ENCODE measurements at regions not wholly inside any gene's neighbourhood (a gene's known extent, or its start where the extent isn't known, plus 50 kb on each side); places are given as distances from the start of the nearest gene placed in this dataset.

DNA sequence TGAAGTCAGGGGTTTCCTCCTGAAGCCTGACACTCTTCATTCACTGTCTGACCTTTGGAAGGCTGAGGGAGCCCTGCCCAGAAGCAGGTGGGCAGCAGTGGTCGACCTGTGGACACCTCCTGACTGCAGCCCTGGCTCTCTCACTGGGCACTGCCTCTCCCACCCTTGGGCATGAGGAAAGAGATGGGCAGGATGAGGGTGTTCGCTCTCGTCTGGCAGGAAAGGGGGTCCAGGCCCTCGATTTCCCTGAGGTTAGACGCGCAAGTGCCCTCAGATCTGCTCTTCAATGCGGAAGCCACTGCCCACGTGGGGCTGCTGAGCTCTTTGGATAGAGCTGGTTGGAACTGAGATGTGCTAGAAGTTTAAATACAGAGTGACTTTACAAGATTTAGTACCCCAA lies 171.9 kb downstream of the AHSP start:
- Histone ChIP-seq H3K27ac (ENCODE audit: low read depth in 2 of 2, low read length in 2 of 2) (no peak overlapping the region), H3K36me3 (ENCODE audit: control insufficient read depth in 2 of 3, insufficient read depth in 3 of 3, low read length in 3 of 3) (peaks cover 0 to 18% (median 15%) of the 10 kb centered on the region in 3 donors), H3K9me3 (ENCODE audit: control insufficient read depth in 2 of 3, insufficient read depth in 1 of 3, low read length in 3 of 3) (no peaks in the 10 kb centered on the region), H3K4me1 (ENCODE audit: control insufficient read depth in 2 of 3, insufficient read depth in 2 of 3, low read depth in 1 of 3, low read length in 3 of 3) (peaks cover 0 to 12% (median 0%) of the 10 kb centered on the region in 3 donors), H3K9ac (ENCODE audit: low read length in 3 of 3) (no peak overlapping the region), H3K27me3 (ENCODE audit: control insufficient read depth, insufficient read depth, low read length) (no peaks in the 10 kb centered on the region), H3K4me3 (ENCODE audit: low read length in 3 of 3) (peak overlapping the region in 1 of 3 donors; percentile 89)
- FAIRE-seq (no peak), DNase-seq (no peak)
- TF ChIP-seq, protein P1, sequence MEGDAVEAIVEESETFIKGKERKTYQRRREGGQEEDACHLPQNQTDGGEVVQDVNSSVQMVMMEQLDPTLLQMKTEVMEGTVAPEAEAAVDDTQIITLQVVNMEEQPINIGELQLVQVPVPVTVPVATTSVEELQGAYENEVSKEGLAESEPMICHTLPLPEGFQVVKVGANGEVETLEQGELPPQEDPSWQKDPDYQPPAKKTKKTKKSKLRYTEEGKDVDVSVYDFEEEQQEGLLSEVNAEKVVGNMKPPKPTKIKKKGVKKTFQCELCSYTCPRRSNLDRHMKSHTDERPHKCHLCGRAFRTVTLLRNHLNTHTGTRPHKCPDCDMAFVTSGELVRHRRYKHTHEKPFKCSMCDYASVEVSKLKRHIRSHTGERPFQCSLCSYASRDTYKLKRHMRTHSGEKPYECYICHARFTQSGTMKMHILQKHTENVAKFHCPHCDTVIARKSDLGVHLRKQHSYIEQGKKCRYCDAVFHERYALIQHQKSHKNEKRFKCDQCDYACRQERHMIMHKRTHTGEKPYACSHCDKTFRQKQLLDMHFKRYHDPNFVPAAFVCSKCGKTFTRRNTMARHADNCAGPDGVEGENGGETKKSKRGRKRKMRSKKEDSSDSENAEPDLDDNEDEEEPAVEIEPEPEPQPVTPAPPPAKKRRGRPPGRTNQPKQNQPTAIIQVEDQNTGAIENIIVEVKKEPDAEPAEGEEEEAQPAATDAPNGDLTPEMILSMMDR (IDR thresholded peaks at IDR 0.05; ENCODE audit: borderline replicate concordance, extremely low read depth, insufficient read depth): no peak
- intact Hi-C loops (cut with DNase I): no loop called here

DNA sequence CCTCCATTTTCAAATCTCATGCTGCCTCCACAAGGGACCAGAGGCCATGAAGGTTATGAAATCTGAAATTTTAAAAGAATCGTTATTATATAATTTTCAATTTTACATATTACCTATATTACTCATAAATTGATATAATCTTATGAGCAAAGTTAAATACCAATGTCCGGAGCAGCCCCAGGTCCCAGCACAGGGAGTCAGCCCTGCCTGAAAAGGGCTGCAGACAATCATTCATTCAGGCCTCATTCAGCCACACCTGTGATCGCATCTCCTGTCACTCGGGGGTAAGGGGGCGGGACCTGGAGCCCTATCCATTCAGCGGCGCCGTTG lies 172.5 kb downstream of the AHSP start:
- TF ChIP-seq, protein P1 (IDR thresholded peaks at IDR 0.05; ENCODE audit: borderline replicate concordance, extremely low read depth, insufficient read depth): no peak
- peaks cover 0 to 12% (median 0%) of the 10 kb centered on the region in 3 donors for H3K4me1 ChIP-seq (ENCODE audit: control insufficient read depth in 2 of 3, insufficient read depth in 2 of 3, low read depth in 1 of 3, low read length in 3 of 3)
- intact Hi-C loops (cut with DNase I): no loop called here
- FAIRE-seq (no peak), DNase-seq (no peak)
- H3K9ac ChIP-seq (ENCODE audit: low read length in 3 of 3): peak overlapping the region in 2 of 3 donors; percentile 81 to 91
- peaks cover 0 to 24% (median 20%) of the 10 kb centered on the region in 3 donors for H3K36me3 ChIP-seq (ENCODE audit: control insufficient read depth in 2 of 3, insufficient read depth in 3 of 3, low read length in 3 of 3)
- peak overlapping the region; percentile 89 to 96 (median 91) for H3K4me3 ChIP-seq (ENCODE audit: low read length in 3 of 3)
- no peaks in the 10 kb centered on the region for H3K27me3 ChIP-seq (ENCODE audit: control insufficient read depth, insufficient read depth, low read length)
- H3K9me3 ChIP-seq (ENCODE audit: control insufficient read depth in 2 of 3, insufficient read depth in 1 of 3, low read length in 3 of 3): no peaks in the 10 kb centered on the region
- peak overlapping the region; percentile 89 to 92 for H3K27ac ChIP-seq (ENCODE audit: low read depth in 2 of 2, low read length in 2 of 2)

GRCh38 chr16:31700530-31701388 lies 172.8 kb upstream of the ZNF267 start:
- no peak for FAIRE-seq
- Histone ChIP-seq H3K9me3 (ENCODE audit: control insufficient read depth in 2 of 3, insufficient read depth in 1 of 3, low read length in 3 of 3) (no peaks in the 10 kb centered on the region), H3K27me3 (ENCODE audit: control insufficient read depth, insufficient read depth, low read length) (no peaks in the 10 kb centered on the region), H3K4me1 (ENCODE audit: control insufficient read depth in 2 of 3, insufficient read depth in 2 of 3, low read depth in 1 of 3, low read length in 3 of 3) (peaks cover 0 to 12% (median 0%) of the 10 kb centered on the region in 3 donors), H3K36me3 (ENCODE audit: control insufficient read depth in 2 of 3, insufficient read depth in 3 of 3, low read length in 3 of 3) (peaks cover 0 to 30% (median 26%) of the 10 kb centered on the region in 3 donors), H3K27ac (ENCODE audit: low read depth in 2 of 2, low read length in 2 of 2) (peak overlapping the region; percentile 89 to 92), H3K9ac (ENCODE audit: low read length in 3 of 3) (peak overlapping the region; percentile 71 to 91 (median 81)), H3K4me3 (ENCODE audit: low read length in 3 of 3) (peak overlapping the region; percentile 89 to 96 (median 91))
- TF ChIP-seq, protein P1 (IDR thresholded peaks at IDR 0.05; ENCODE audit: borderline replicate concordance, extremely low read depth, insufficient read depth): no peak
- intact Hi-C loops (cut with DNase I): no loop called here
- DNase-seq: peak; percentile 89 to 95 (median 92)

Data from kidney (tissue), 13 donors.